ENCODE measurements at regions not wholly inside any gene's neighbourhood (a gene's known extent, or its start where the extent isn't known, plus 50 kb on each side); places are given as distances from the start of the nearest gene placed in this dataset.
"Not testable (repeated sequence)": the region's sequence is repeated elsewhere in the genome, so short reads cannot be mapped to it uniquely, and the experiment has no call there.

DNA sequence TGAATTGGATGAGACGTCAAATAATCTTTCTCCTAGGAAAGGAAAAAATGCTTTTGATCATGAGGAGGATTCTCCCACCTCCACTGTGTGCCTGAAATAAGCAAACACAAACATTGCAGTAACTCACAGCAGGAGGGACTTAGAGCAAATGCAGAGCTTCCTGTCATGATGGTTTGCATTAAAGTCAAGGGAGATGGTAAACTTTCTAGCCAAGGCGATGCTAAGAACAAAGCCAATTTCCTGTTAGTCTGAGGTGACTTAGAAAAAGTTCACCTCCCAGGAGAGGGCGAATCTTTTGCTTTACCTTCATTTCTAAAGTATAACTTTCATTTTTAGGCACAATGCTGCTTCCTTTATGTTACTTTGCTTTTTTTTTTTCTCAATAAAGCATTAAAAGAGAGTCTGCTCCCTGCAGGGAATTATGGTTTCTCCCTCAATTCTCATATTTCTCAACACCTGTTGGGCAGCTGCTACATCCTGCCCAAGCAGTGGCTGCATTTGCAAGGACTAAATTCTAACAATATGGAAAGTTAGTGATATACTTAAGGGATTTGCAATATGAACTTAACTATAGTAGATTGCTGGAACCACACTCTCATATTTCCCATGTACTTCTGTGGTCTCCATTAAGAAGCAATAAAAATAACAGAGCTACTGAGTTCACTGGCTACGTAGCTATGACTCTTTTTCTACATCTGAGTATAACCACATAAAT, 175.6 kb downstream of the PCTP start:
- TF ChIP-seq, protein P1, sequence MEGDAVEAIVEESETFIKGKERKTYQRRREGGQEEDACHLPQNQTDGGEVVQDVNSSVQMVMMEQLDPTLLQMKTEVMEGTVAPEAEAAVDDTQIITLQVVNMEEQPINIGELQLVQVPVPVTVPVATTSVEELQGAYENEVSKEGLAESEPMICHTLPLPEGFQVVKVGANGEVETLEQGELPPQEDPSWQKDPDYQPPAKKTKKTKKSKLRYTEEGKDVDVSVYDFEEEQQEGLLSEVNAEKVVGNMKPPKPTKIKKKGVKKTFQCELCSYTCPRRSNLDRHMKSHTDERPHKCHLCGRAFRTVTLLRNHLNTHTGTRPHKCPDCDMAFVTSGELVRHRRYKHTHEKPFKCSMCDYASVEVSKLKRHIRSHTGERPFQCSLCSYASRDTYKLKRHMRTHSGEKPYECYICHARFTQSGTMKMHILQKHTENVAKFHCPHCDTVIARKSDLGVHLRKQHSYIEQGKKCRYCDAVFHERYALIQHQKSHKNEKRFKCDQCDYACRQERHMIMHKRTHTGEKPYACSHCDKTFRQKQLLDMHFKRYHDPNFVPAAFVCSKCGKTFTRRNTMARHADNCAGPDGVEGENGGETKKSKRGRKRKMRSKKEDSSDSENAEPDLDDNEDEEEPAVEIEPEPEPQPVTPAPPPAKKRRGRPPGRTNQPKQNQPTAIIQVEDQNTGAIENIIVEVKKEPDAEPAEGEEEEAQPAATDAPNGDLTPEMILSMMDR (conservative IDR thresholded peaks at IDR 0.05; ENCODE audit: control insufficient read depth, insufficient read depth, low read depth, low read length) = no peak
- no peak for DNase-seq (ENCODE audit: low read depth)
- no peak overlapping the region for H3K4me3 ChIP-seq (ENCODE audit: control insufficient read depth, low read depth, low read length)

DNA sequence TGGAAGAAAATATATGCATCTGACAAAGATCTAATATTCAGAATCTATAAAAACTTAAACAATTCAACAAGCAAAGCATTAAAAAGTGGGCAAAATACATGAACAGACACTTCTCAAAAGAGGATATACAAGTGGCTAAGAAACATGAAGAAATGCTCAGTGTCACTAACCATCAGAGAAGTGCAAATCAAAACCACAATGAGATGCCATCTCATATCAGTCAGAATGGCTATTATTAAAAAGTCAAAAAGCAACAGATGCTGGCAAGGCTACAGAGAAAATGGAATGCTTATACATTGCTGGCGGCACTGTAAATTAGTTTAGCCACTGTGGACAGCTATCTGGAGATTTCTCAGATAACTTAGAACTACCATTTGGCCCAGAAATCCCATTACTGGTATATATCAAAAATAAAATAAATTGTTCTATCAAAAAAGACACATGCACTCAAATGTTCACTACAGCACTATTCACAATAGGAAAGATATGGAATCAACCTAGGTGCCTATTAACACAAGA, 179.5 kb downstream of the PCTP start:
- no peak for DNase-seq (ENCODE audit: low read depth)
- no peak overlapping the region for H3K4me3 ChIP-seq (ENCODE audit: control insufficient read depth, low read depth, low read length)
- TF ChIP-seq, protein P1 (conservative IDR thresholded peaks at IDR 0.05; ENCODE audit: control insufficient read depth, insufficient read depth, low read depth, low read length) = no peak

DNA sequence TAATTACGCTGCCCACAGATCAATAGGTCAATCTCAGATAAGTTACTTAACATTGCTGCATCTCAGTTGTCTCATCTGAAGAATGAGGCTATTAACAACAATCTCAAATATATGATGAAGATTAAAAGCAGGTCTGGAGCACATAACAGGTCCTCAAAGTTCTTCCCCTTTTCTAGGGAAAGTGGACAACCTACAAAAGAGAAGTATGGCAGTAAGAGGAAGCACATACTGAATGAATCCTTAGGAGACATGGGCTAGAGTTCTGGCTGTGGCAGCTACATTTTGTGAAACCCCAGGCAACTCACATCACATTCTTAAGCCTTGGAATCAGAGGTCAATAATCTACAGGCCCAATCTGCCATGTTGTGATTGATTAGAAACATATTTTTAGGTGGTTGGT, 180.6 kb downstream of the PCTP start:
- H3K4me3 ChIP-seq (ENCODE audit: control insufficient read depth, low read depth, low read length) = no peak overlapping the region
- no peak for DNase-seq (ENCODE audit: low read depth)
- TF ChIP-seq, protein P1 (conservative IDR thresholded peaks at IDR 0.05; ENCODE audit: control insufficient read depth, insufficient read depth, low read depth, low read length) = no peak

DNA sequence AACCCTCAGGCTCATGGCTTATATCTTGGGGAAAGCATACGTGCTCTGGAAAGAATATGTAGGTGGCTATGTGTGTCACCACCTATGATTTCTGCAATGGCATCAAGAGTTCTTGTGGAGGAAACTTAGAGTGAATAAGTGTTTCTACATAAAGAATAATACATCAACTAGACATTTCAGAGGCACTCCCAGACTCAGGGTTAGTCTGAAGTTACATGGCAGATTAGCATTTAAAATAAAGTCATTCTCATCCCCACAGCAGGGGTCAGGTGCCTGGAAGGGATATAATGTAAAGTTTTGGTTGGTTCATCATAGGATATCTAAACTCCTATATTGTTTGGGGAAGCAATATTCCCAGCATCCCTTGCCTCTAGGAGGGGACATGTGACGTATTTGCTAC, 182.1 kb downstream of the PCTP start:
- no peak for DNase-seq (ENCODE audit: low read depth)
- TF ChIP-seq, protein P1 (conservative IDR thresholded peaks at IDR 0.05; ENCODE audit: control insufficient read depth, insufficient read depth, low read depth, low read length) = no peak
- no peak overlapping the region for H3K4me3 ChIP-seq (ENCODE audit: control insufficient read depth, low read depth, low read length)

DNA sequence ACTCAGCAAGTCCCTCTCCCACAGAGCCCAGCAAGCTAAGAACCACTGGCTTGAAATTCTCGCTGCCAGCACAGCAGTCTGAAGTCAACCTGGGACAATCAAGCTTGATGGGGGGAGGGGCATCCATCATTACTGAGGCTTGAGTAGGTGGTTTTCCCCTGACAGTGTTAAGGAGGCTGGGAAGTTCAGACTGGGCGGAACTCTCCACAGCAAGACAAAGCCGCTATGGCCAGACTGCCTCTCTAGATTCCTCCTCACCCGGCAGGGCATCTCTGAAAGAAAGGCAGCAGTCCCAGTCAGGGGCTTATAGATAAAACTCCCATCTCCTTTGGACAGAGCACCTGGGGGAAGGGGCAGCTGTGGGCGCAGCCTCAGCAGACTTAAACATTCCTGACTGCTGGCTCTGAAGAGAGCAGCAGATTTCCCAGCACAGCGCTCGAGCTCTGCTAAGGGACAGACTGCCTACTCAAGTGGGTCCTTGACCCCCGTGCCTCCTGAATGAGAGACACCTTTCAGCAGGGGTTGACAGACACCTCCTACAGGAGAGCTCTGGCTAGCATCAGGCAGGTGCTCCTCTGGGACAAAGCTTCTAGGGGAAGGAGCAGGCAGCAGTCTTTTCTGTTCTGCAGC, 188.4 kb downstream of the PCTP start:
- not testable (repeated sequence) for H3K4me3 ChIP-seq (ENCODE audit: control insufficient read depth, low read depth, low read length); DNase-seq (ENCODE audit: low read depth)

DNA sequence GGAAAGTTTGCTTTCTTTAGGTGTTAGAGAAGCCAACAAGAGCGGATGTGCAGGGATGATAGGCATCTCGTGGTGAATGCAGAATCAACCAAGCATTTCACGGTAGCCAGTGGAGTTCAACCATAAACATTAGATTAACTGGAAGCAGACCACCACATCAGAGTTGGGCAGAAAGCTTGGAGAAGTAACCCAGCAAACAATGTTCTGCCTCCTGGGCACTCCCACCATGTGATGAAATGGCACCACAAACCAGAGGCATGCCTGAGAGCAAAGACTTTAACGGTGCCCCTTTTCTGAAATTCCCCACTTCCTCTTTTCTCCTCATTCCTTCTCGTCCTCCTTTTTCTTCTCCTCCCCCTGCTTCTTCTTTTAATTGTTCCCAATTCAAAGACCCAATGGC, 193.5 kb upstream of the ANKFN1 start:
- no peak overlapping the region for H3K4me3 ChIP-seq (ENCODE audit: control insufficient read depth, low read depth, low read length)
- TF ChIP-seq, protein P1 (conservative IDR thresholded peaks at IDR 0.05; ENCODE audit: control insufficient read depth, insufficient read depth, low read depth, low read length) = no peak
- no peak for DNase-seq (ENCODE audit: low read depth)

DNA sequence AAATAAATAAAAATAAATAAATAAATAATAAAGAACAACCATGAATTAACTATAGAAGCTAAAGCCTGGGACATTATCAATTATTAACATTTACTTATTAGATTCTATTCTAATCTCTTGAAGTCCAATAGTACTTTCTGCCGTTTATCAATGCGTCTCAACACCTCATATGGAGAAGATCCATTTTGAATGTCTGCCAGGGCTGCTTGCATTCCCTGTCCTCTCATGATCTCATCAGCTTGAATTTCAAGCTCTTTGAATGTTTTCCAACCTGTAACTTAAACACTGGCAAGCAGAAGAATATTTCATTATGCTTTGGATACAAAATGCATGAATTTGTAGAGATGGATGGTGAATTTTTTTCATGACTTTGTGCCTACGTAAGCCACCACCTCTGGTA, 191.9 kb upstream of the ANKFN1 start:
- H3K4me3 ChIP-seq (ENCODE audit: control insufficient read depth, low read depth, low read length) = no peak overlapping the region
- TF ChIP-seq, protein P1 (conservative IDR thresholded peaks at IDR 0.05; ENCODE audit: control insufficient read depth, insufficient read depth, low read depth, low read length) = no peak
- no peak for DNase-seq (ENCODE audit: low read depth)

Measured in fibroblast of mammary gland (primary cell).